NT2/D1 (cell line): ENCODE measurements at regions not wholly inside any gene's neighbourhood (a gene's known extent, or its start where the extent isn't known, plus 50 kb on each side); places are given as distances from the start of the nearest gene placed in this dataset.
"Not testable (repeated sequence)": the region's sequence is repeated elsewhere in the genome, so short reads cannot be mapped to it uniquely, and the experiment has no call there.

ENCODE experiments used
- DNase-seq: peaks from one replicate; pipeline ENCODE4 v3.0.0-alpha.2; 2011; ENCODE audit warnings: low read depth, low spot score
- H3K27me3 ChIP-seq: 2 replicates; pipeline ENCODE4 v1.6.0; 2011; ENCODE audit warnings: mild to moderate bottlenecking; ENCODE audit not compliant: insufficient read length, insufficient read depth
- H3K36me3 ChIP-seq: 2 replicates; pipeline ENCODE4 v1.6.1; 2011; ENCODE audit warnings: mild to moderate bottlenecking, low read length, mixed read lengths; ENCODE audit not compliant: insufficient read depth, insufficient read length
- H3K4me1 ChIP-seq: 2 replicates; pipeline ENCODE4 v1.5.1; 2011; ENCODE audit not compliant: insufficient read depth, insufficient read length
- H3K4me3 ChIP-seq: 2 replicates; pipeline ENCODE4 v1.5.1; 2011; ENCODE audit warnings: low read depth; ENCODE audit not compliant: insufficient read length
- H3K9ac ChIP-seq: 2 replicates; pipeline ENCODE4 v1.6.0; 2011; ENCODE audit warnings: low read depth; ENCODE audit not compliant: insufficient read length
- H3K9me3 ChIP-seq: 2 replicates; pipeline ENCODE4 v1.5.1; 2011; ENCODE audit warnings: mild to moderate bottlenecking, low read length; ENCODE audit not compliant: insufficient read depth
- SUZ12 ChIP-seq: IDR thresholded peaks from 2 replicates; pipeline ENCODE4 v1.6.1; 2011; ENCODE audit not compliant: insufficient read length, insufficient read depth; ENCODE audit errors: extremely low read depth
- YY1 ChIP-seq: IDR thresholded peaks from 2 replicates; pipeline ENCODE4 v1.6.1; 2011; ENCODE audit not compliant: insufficient read length, insufficient read depth
- ZNF274 ChIP-seq: IDR thresholded peaks from 2 replicates; pipeline ENCODE4 v1.6.1; 2011; ENCODE audit warnings: mild to moderate bottlenecking, low read depth, low read length

DNA sequence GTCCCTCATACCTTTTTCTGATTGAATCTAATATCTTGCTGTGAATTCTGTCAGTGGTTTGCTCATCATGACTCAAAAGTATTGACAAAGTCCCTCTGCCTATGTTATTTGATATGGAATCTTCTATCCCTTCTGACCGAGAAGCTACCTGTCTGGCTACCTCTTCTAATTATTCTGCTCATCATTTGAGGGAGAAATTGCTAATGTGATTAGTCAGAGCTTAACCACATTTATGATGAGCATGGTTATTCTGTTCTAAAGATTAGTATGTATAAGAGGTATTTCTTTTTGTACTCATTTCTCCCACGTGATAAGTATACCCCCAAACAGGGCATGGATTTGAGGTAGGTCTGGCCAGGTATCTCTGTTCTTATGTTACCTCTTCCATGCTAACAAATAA, 428.4 kb upstream of the KCNMB2 start:
- H3K4me3 ChIP-seq: no peak overlapping the region
- H3K9me3 ChIP-seq: no peaks in the 10 kb centered on the region
- no peak for DNase-seq
- H3K4me1 ChIP-seq: no peaks in the 10 kb centered on the region
- H3K27me3 ChIP-seq: no peaks in the 10 kb centered on the region
- H3K9ac ChIP-seq: no peak overlapping the region
- no peaks in the 10 kb centered on the region for H3K36me3 ChIP-seq
- TF ChIP-seq SUZ12: no peak
- no peak for TF ChIP-seq ZNF274
- TF ChIP-seq YY1: no peak

DNA sequence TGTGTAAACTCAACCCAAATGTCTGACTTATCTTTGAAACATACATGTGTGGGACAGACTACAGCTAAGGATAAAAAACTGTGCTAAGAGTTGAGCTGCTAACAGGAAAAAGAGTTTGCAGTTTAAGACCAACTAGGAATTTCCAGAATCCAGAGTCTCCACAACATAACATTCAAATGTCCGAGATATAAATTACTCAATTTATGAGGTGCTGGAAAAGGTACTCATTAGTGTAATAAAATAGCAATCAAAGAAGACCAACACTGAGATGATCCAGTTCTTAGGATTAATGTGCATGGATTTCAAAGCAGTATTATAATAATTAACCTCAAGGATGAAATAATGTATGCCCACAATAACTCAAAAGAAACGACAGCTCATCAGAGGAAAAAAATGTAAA, 426.5 kb upstream of the KCNMB2 start:
- TF ChIP-seq ZNF274 (no peak), YY1 (no peak), SUZ12 (no peak)

DNA sequence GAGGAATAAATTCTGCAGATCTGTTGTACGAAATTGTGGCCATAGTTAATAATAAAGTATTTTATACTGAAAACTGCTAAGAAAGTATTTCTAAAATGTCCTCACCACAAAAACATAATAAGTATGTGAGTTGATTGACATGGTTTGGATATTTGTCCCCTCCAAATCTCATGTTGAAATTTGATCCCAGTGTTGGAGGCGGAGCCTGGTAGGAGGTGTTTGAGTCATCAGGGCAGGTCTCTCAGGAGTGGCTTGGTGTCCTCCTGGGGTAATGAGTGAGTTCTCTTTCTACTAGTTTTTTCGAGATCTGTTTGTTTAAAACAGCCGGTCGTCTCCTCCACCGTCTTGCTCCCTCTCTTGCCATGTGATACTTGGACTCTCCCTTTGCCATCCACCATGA, 424.1 kb upstream of the KCNMB2 start:
- no peaks in the 10 kb centered on the region for H3K9me3 ChIP-seq
- H3K36me3 ChIP-seq: no peaks in the 10 kb centered on the region
- TF ChIP-seq SUZ12 (no peak), ZNF274 (no peak), YY1 (no peak)
- H3K27me3 ChIP-seq: no peaks in the 10 kb centered on the region
- no peak overlapping the region for H3K4me3 ChIP-seq
- no peak for DNase-seq
- no peak overlapping the region for H3K9ac ChIP-seq
- H3K4me1 ChIP-seq: no peaks in the 10 kb centered on the region

More for the DNA sequence above, 426.5 kb upstream of the KCNMB2 start:
- Histone ChIP-seq H3K27me3 (no peaks in the 10 kb centered on the region), H3K9me3 (no peaks in the 10 kb centered on the region), H3K4me3 (no peak overlapping the region), H3K4me1 (no peaks in the 10 kb centered on the region), H3K36me3 (no peaks in the 10 kb centered on the region), H3K9ac (no peak overlapping the region)
- DNase-seq: no peak

DNA sequence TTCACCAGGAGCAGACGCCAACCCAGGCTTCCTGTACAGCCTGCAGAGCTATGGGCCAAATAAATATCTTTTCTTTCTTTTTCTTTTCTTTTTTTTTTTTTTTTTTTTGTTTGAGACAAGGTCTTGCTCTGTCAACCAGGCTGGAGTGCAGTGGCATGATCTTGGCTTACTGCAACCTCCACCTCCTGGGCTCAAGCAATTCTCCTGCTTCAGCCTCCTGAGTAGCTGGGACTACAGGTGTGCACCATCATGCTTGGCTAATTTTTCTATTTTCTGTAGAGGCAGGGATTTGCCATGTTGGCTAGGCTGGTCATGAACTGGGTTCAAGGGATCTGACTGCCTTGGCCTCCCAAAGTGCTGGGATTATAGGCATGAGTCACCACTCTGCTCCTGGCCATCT, 423.7 kb upstream of the KCNMB2 start:
- H3K4me1 ChIP-seq, H3K4me3 ChIP-seq, H3K9ac ChIP-seq, H3K36me3 ChIP-seq, H3K27me3 ChIP-seq, H3K9me3 ChIP-seq, DNase-seq: not testable (repeated sequence)

DNA sequence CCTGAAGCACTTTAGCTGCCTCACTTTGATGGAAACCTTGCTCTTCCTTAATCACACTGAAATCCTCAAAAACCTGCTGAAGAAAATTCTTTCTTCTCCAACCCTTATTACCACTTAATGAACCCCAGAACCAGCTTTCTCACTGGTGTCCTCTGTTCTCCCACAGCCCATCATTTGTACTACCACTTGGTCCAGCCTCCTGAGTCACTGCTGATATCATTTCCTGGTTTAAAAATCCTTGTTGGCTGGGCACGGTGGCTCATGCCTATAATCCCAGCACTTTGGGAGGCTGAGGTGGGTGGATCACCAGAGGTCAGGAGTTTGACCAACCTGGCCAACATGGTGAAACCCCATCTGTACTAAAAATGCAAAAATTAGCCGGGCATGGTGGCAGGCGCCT, 418.6 kb upstream of the KCNMB2 start:
- H3K9me3 ChIP-seq: no peaks in the 10 kb centered on the region

DNA sequence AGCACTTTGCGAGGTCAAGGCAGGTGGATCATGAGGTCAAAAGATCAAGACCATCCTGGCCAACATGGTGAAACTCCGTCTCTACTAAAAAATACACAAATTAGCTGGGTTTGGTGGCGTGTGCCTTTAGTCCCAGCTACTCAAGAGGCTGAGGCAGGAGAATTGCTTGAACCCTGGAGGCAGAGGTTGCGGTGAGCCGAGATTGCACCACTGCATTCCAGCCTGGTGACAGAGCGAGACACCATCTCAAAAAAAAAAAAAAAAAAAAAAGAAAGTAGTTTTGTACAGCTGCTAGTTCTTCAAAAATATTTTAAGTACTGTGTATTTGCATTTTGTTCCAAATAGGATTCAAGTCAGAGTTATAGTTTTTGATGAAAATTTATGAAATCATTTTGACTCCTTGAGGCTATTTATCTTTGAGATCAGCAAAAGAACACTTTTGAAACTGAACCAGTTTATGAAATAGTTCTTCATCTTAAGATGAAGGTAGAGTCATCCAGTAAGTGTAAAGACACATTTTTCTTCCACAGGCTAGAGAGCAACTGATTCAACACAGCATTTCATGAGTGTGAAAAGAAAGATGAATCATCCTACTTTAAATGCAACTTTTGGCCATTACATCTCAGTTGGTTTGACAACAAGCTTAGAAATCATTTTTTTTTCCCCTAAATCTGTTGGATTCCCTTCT, 416.5 kb upstream of the KCNMB2 start:
- H3K27me3 ChIP-seq, H3K9me3 ChIP-seq, H3K36me3 ChIP-seq, DNase-seq, H3K4me3 ChIP-seq, H3K4me1 ChIP-seq, H3K9ac ChIP-seq: not testable (repeated sequence)

More for the DNA sequence above, 418.6 kb upstream of the KCNMB2 start:
- H3K36me3 ChIP-seq: no peaks in the 10 kb centered on the region
- no peaks in the 10 kb centered on the region for H3K4me1 ChIP-seq
- no peak for DNase-seq
- no peaks in the 10 kb centered on the region for H3K27me3 ChIP-seq
- no peak overlapping the region for H3K9ac ChIP-seq
- no peak overlapping the region for H3K4me3 ChIP-seq
- TF ChIP-seq YY1: no peak

DNA sequence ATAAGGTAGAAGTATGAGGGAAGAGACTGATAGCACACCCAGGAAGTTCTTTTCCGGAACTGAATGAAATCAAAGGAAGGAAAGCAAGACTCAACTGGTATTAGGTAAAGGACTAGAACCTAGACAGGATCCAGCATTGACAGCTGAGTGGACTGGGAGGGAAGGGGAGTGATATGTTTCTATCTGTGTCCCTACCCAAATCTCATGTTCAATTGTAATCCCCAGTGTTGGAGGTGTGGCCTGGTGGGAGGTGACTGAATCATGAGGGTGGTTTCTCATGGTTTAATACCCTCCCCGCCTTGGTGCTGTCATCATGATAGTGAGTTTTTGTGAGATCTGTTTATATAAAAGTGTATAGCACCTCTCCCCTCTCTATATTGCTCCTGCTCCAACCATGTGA, 415.9 kb upstream of the KCNMB2 start:
- Histone ChIP-seq H3K9ac (no peak overlapping the region), H3K36me3 (no peaks in the 10 kb centered on the region), H3K27me3 (no peaks in the 10 kb centered on the region), H3K4me3 (no peak overlapping the region), H3K9me3 (no peaks in the 10 kb centered on the region), H3K4me1 (no peaks in the 10 kb centered on the region)
- TF ChIP-seq YY1 (no peak), SUZ12 (no peak), ZNF274 (no peak)
- no peak for DNase-seq

DNA sequence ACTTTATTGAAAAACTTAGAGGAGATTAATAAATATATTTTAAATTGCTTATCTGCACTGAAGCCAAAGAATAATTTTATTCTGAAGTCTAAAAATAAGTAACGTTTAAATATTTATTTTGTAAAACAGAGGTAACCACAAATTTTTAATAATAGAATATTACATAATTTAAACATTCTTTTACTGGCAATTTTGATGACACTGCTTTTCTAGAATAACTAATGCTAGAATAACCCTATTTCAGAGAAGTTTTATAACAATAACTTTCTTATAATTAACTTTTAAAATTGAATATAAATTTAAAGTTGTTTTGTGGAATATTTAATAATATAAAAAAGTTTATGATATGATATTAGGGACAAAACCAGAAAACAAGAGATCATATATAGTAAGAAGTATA, 409.6 kb upstream of the KCNMB2 start:
- no peaks in the 10 kb centered on the region for H3K27me3 ChIP-seq
- H3K4me1 ChIP-seq: no peaks in the 10 kb centered on the region
- TF ChIP-seq SUZ12 (no peak), YY1 (no peak), ZNF274 (no peak)
- no peak overlapping the region for H3K9ac ChIP-seq
- H3K36me3 ChIP-seq: no peaks in the 10 kb centered on the region
- H3K4me3 ChIP-seq: no peak overlapping the region
- no peak for DNase-seq
- no peaks in the 10 kb centered on the region; the same call in 1 of the 2 replicates for H3K9me3 ChIP-seq
